ENCODE measurements at regions not wholly inside any gene's neighbourhood (a gene's known extent, or its start where the extent isn't known, plus 50 kb on each side); places are given as distances from the start of the nearest gene placed in this dataset.

- DNase-seq (ENCODE audit: low read depth, low spot score) = no peak
- H3K27ac ChIP-seq = no peak overlapping the region
These were observed 186.5 kb downstream of the AXIN2 start for GRCh38 chr17:65374966-65375365.

- no peak for DNase-seq (ENCODE audit: low read depth, low spot score)
- H3K27ac ChIP-seq = no peak overlapping the region
These were observed 189.7 kb downstream of the AXIN2 start for GRCh38 chr17:65371702-65372101.

GRCh38 chr17:65370669-65371131, 190.7 kb downstream of the AXIN2 start:
- peak; percentile 12 for DNase-seq (ENCODE audit: low read depth, low spot score)
- no peak overlapping the region for H3K27ac ChIP-seq

GRCh38 chr17:65368341-65368740, 193.1 kb downstream of the AXIN2 start:
- DNase-seq (ENCODE audit: low read depth, low spot score) = no peak
- no peak overlapping the region for H3K27ac ChIP-seq

- no peak for DNase-seq (ENCODE audit: low read depth, low spot score)
- H3K27ac ChIP-seq = no peak overlapping the region
These were observed 195.2 kb downstream of the AXIN2 start for GRCh38 chr17:65366102-65366844.

- no peak overlapping the region for H3K27ac ChIP-seq
- no peak for DNase-seq (ENCODE audit: low read depth, low spot score)
These were observed 196.3 kb downstream of the AXIN2 start for GRCh38 chr17:65365169-65365568.

- no peak overlapping the region for H3K27ac ChIP-seq
- no peak for DNase-seq (ENCODE audit: low read depth, low spot score)
These were observed 197.0 kb downstream of the AXIN2 start for GRCh38 chr17:65364438-65364837.

- H3K27ac ChIP-seq = no peak overlapping the region
- DNase-seq (ENCODE audit: low read depth, low spot score) = peak; percentile 60
These were observed 198.6 kb downstream of the AXIN2 start for GRCh38 chr17:65362826-65363225.

- DNase-seq (ENCODE audit: low read depth, low spot score) = no peak
- H3K27ac ChIP-seq = no peak overlapping the region
These were observed 200.4 kb downstream of the AXIN2 start for GRCh38 chr17:65360961-65361552.

GRCh38 chr17:65359016-65359415, 202.4 kb downstream of the AXIN2 start:
- DNase-seq (ENCODE audit: low read depth, low spot score) = peak; percentile 29
- H3K27ac ChIP-seq = no peak overlapping the region

GRCh38 chr17:65356536-65356935, 204.9 kb downstream of the AXIN2 start:
- DNase-seq (ENCODE audit: low read depth, low spot score) = no peak
- H3K27ac ChIP-seq = no peak overlapping the region

GRCh38 chr17:65355246-65355645, 206.2 kb downstream of the AXIN2 start:
- DNase-seq (ENCODE audit: low read depth, low spot score) = no peak
- no peak overlapping the region for H3K27ac ChIP-seq

GRCh38 chr17:65349916-65350315, 211.5 kb downstream of the AXIN2 start:
- no peak overlapping the region for H3K27ac ChIP-seq
- DNase-seq (ENCODE audit: low read depth, low spot score) = no peak

- DNase-seq (ENCODE audit: low read depth, low spot score) = no peak
- no peak overlapping the region for H3K27ac ChIP-seq
These were observed 209.0 kb downstream of the RGS9 start for GRCh38 chr17:65346166-65346565.

- no peak overlapping the region for H3K27ac ChIP-seq
- no peak for DNase-seq (ENCODE audit: low read depth, low spot score)
These were observed 208.3 kb downstream of the RGS9 start for GRCh38 chr17:65345261-65346005.

- no peak overlapping the region for H3K27ac ChIP-seq
- DNase-seq (ENCODE audit: low read depth, low spot score) = no peak
These were observed 203.2 kb downstream of the RGS9 start for GRCh38 chr17:65340401-65340800.

GRCh38 chr17:65334406-65334805, 197.2 kb downstream of the RGS9 start:
- no peak overlapping the region for H3K27ac ChIP-seq
- DNase-seq (ENCODE audit: low read depth, low spot score) = no peak

GRCh38 chr17:65332779-65333178, 195.6 kb downstream of the RGS9 start:
- H3K27ac ChIP-seq = no peak overlapping the region
- DNase-seq (ENCODE audit: low read depth, low spot score) = no peak

- DNase-seq (ENCODE audit: low read depth, low spot score) = no peak
- no peak overlapping the region for H3K27ac ChIP-seq
These were observed 195.2 kb downstream of the RGS9 start for GRCh38 chr17:65332375-65332774.

GRCh38 chr17:65328567-65328966, 191.4 kb downstream of the RGS9 start:
- DNase-seq (ENCODE audit: low read depth, low spot score) = no peak
- H3K27ac ChIP-seq = no peak overlapping the region

- DNase-seq (ENCODE audit: low read depth, low spot score) = no peak
- no peak overlapping the region for H3K27ac ChIP-seq
These were observed 187.6 kb downstream of the RGS9 start for GRCh38 chr17:65324611-65325342.

Measured in epithelial cell of prostate (primary cell).